D721Med (cell line): ENCODE measurements at regions not wholly inside any gene's neighbourhood (a gene's known extent, or its start where the extent isn't known, plus 50 kb on each side); places are given as distances from the start of the nearest gene placed in this dataset.

Experiments
- DNase-seq: peaks from one replicate; pipeline ENCODE4 v3.0.0; 2011; ENCODE audit warnings: low spot score; ENCODE audit not compliant: insufficient read length
- FAIRE-seq: peaks from 2 replicates; lab custom pipeline; 2011; peaks lifted over from hg19 to GRCh38; lab: Jason Lieb, UNC
- CTCF ChIP-seq: IDR thresholded peaks from 2 replicates; pipeline ENCODE4 v1.5.1; 2012; ENCODE audit warnings: mild to moderate bottlenecking, control low read depth; ENCODE audit not compliant: insufficient read depth; ENCODE audit errors: missing control alignments

- TF ChIP-seq CTCF, result no peak
- DNase-seq (no peak), FAIRE-seq (no peak)
Observed at GRCh38 chr5:116380621-116381020, 194.0 kb downstream of the SEMA6A start.

GRCh38 chr5:116379306-116379705, 195.3 kb downstream of the SEMA6A start:
- FAIRE-seq (no peak), DNase-seq (no peak)
- no peak for TF ChIP-seq CTCF

- TF ChIP-seq CTCF, result no peak
- FAIRE-seq, result no peak
- DNase-seq, result no peak
Observed at GRCh38 chr5:116378777-116379121, 195.9 kb downstream of the SEMA6A start.

- TF ChIP-seq CTCF, result no peak
- no peak for FAIRE-seq
- no peak for DNase-seq
Observed at GRCh38 chr5:116378007-116378776, 196.4 kb downstream of the SEMA6A start.

- DNase-seq (no peak), FAIRE-seq (no peak)
- no peak for TF ChIP-seq CTCF
Observed at GRCh38 chr5:116377276-116378006, 197.2 kb downstream of the SEMA6A start.

GRCh38 chr5:116375926-116376325, 198.7 kb downstream of the SEMA6A start:
- FAIRE-seq, result no peak
- DNase-seq, result no peak
- TF ChIP-seq CTCF, result no peak

GRCh38 chr5:116374434-116374852, 200.2 kb downstream of the SEMA6A start:
- TF ChIP-seq CTCF, result no peak
- FAIRE-seq (no peak), DNase-seq (no peak)
